ENCODE measurements at regions not wholly inside any gene's neighbourhood (a gene's known extent, or its start where the extent isn't known, plus 50 kb on each side); places are given as distances from the start of the nearest gene placed in this dataset.

GRCh38 chr4:8932884-8933283, 61.2 kb upstream of the HMX1 start:
- ATAC-seq (no peak), DNase-seq (ENCODE audit: low read depth, low spot score) (no peak)
- TF ChIP-seq SRF (IDR thresholded peaks at IDR 0.05; ENCODE audit: low read depth) = no peak
- no peak for TF ChIP-seq CBX3 (IDR thresholded peaks at IDR 0.05; ENCODE audit: low read depth)
- TF ChIP-seq, protein P1, sequence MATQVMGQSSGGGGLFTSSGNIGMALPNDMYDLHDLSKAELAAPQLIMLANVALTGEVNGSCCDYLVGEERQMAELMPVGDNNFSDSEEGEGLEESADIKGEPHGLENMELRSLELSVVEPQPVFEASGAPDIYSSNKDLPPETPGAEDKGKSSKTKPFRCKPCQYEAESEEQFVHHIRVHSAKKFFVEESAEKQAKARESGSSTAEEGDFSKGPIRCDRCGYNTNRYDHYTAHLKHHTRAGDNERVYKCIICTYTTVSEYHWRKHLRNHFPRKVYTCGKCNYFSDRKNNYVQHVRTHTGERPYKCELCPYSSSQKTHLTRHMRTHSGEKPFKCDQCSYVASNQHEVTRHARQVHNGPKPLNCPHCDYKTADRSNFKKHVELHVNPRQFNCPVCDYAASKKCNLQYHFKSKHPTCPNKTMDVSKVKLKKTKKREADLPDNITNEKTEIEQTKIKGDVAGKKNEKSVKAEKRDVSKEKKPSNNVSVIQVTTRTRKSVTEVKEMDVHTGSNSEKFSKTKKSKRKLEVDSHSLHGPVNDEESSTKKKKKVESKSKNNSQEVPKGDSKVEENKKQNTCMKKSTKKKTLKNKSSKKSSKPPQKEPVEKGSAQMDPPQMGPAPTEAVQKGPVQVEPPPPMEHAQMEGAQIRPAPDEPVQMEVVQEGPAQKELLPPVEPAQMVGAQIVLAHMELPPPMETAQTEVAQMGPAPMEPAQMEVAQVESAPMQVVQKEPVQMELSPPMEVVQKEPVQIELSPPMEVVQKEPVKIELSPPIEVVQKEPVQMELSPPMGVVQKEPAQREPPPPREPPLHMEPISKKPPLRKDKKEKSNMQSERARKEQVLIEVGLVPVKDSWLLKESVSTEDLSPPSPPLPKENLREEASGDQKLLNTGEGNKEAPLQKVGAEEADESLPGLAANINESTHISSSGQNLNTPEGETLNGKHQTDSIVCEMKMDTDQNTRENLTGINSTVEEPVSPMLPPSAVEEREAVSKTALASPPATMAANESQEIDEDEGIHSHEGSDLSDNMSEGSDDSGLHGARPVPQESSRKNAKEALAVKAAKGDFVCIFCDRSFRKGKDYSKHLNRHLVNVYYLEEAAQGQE (IDR thresholded peaks at IDR 0.05; ENCODE audit: low read depth) = no peak
- no peak for TF ChIP-seq EZH2phosphoT487 (IDR thresholded peaks at IDR 0.05; ENCODE audit: borderline replicate concordance)
- no peak for TF ChIP-seq ZFX (IDR thresholded peaks at IDR 0.05)
- TF ChIP-seq, protein P2, sequence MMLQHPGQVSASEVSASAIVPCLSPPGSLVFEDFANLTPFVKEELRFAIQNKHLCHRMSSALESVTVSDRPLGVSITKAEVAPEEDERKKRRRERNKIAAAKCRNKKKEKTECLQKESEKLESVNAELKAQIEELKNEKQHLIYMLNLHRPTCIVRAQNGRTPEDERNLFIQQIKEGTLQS (IDR thresholded peaks at IDR 0.05) = no peak
- TF ChIP-seq SP1 (IDR thresholded peaks at IDR 0.05; ENCODE audit: low read depth) = no peak
- no peak for TF ChIP-seq YY1 (IDR thresholded peaks at IDR 0.05; ENCODE audit: extremely low read depth, insufficient replicate concordance, low read depth, low read length)
- no peak for TF ChIP-seq RAD21 (IDR thresholded peaks at IDR 0.05; ENCODE audit: low read depth)
- no peak for TF ChIP-seq TCF7L2 (IDR thresholded peaks at IDR 0.05; ENCODE audit: borderline replicate concordance, extremely low read depth, insufficient read depth, insufficient read length)
- no peak for TF ChIP-seq POLR2AphosphoS5 (IDR thresholded peaks at IDR 0.05; ENCODE audit: low read depth, low read length)
- TF ChIP-seq CTCF (IDR thresholded peaks at IDR 0.05 in 2 of 3, conservative IDR thresholded peaks at IDR 0.05 in 1 of 3; ENCODE audit: borderline replicate concordance in 1 of 3, insufficient read depth in 1 of 3, low read depth in 2 of 3, low read length in 2 of 3) = no peak
- TF ChIP-seq MAX (IDR thresholded peaks at IDR 0.05) = no peak
- no peaks in the 10 kb centered on the region for H3K27me3 ChIP-seq (ENCODE audit: insufficient read depth, low read length)
- no TSS peak for BruUV-seq (replicated peaks)
- H3K9me3 ChIP-seq (ENCODE audit: control insufficient read depth in 1 of 2, insufficient read depth in 1 of 2, low read depth in 1 of 2, low read length in 2 of 2) = peaks cover 0 to 8% of the 10 kb centered on the region in 2 experiments; a peak in 1 of 4 replicates
- ChIA-PET RAD21 (ENCODE audit: low non-redundant PET in 1 of 2, low total read pairs in 2 of 2, uncharacterized antibody in 2 of 2, unreplicated experiment in 2 of 2) (no interaction called here), CTCF (no interaction called here), POLR2A (no interaction called here)
- no peaks in the 10 kb centered on the region for H4K20me1 ChIP-seq (ENCODE audit: insufficient read depth)
- intact Hi-C loops (cut with micrococcal nuclease) = no loop called here
- H3K9ac ChIP-seq (ENCODE audit: low read length) = no peak overlapping the region
- H3K4me2 ChIP-seq (ENCODE audit: low read length) = no peak overlapping the region
- no peaks in the 10 kb centered on the region for H3K4me1 ChIP-seq (ENCODE audit: control insufficient read depth in 1 of 2, insufficient read depth in 2 of 2, low read length in 2 of 2)
- no peak overlapping the region for H3K4me3 ChIP-seq (replicated peaks in 1 of 2; ENCODE audit: low read depth in 1 of 2, low read length in 2 of 2)
- no peaks in the 10 kb centered on the region for H3K9me2 ChIP-seq (ENCODE audit: insufficient read depth)
- H3K36me3 ChIP-seq (ENCODE audit: control insufficient read depth in 1 of 2, insufficient read depth in 2 of 2, low read length in 2 of 2) = no peaks in the 10 kb centered on the region
- H3K27ac ChIP-seq (ENCODE audit: low read depth, low read length) = no peak overlapping the region
- H3K79me2 ChIP-seq (ENCODE audit: insufficient read depth, low read length) = no peaks in the 10 kb centered on the region
- no peak overlapping the region for H2AFZ ChIP-seq (ENCODE audit: low read depth, low read length, poor library complexity, severe bottlenecking)

Measured in HCT116 (cell line).